ENCODE measurements at regions not wholly inside any gene's neighbourhood (a gene's known extent, or its start where the extent isn't known, plus 50 kb on each side); places are given as distances from the start of the nearest gene placed in this dataset.

DNA sequence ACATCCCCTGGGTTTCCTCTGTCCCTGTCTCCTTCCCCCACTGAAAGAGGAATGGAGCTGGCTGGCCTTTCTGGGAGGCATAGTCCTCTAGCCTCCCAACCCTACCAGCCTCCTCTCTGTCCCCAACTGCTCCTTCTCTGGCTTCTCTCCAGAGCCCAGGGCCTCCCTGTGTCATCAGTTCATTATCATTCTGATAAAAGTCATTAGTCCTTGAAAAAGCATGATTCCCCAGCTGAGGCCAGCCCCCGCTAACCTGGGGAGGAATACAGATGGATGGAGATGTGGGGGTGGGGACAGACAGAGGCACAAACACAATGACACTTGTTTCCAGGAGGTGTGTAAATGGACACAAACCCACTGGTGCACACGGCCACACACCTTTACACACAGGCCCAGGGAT lies 73.6 kb upstream of the HSPA9 start:
- H3K9me3 ChIP-seq (ENCODE audit: low read length), result no peaks in the 10 kb centered on the region
- no TSS peak for BruUV-seq (replicated peaks)
- H3K9ac ChIP-seq (ENCODE audit: low read length), result no peak overlapping the region
- no peak overlapping the region for H3K4me3 ChIP-seq (ENCODE audit: low read length)
- no peaks in the 10 kb centered on the region for H4K20me1 ChIP-seq (ENCODE audit: low read length)
- ATAC-seq, result no peak
- H3K36me3 ChIP-seq (ENCODE audit: low read depth, low read length), result no peaks in the 10 kb centered on the region
- H3K27ac ChIP-seq (ENCODE audit: low read length), result no peak overlapping the region
- CTCF ChIA-PET, result interaction anchor here (0.9 kb wide), 1 partner anchor 69 kb away, joined by 3 read pairs; no protein-coding TSS in a partner anchor
- no peaks in the 10 kb centered on the region for H3K79me2 ChIP-seq (ENCODE audit: low read length)
- no peak for DNase-seq
- H3F3A ChIP-seq (ENCODE audit: low read length, unreplicated experiment), result no peaks in the 10 kb centered on the region
- no peak overlapping the region for H2AFZ ChIP-seq (ENCODE audit: low read length)
- POLR2A ChIA-PET (ENCODE audit: unreplicated experiment), result no interaction called here
- intact Hi-C loops (cut with micrococcal nuclease), result no loop called here
- no peak overlapping the region for H3K4me2 ChIP-seq (ENCODE audit: low read length)
- H3K4me1 ChIP-seq (ENCODE audit: insufficient read depth, low read length), result no peaks in the 10 kb centered on the region
- TF ChIP-seq, protein P1, sequence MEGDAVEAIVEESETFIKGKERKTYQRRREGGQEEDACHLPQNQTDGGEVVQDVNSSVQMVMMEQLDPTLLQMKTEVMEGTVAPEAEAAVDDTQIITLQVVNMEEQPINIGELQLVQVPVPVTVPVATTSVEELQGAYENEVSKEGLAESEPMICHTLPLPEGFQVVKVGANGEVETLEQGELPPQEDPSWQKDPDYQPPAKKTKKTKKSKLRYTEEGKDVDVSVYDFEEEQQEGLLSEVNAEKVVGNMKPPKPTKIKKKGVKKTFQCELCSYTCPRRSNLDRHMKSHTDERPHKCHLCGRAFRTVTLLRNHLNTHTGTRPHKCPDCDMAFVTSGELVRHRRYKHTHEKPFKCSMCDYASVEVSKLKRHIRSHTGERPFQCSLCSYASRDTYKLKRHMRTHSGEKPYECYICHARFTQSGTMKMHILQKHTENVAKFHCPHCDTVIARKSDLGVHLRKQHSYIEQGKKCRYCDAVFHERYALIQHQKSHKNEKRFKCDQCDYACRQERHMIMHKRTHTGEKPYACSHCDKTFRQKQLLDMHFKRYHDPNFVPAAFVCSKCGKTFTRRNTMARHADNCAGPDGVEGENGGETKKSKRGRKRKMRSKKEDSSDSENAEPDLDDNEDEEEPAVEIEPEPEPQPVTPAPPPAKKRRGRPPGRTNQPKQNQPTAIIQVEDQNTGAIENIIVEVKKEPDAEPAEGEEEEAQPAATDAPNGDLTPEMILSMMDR (conservative IDR thresholded peaks at IDR 0.05; ENCODE audit: low read depth, low read length), result no peak
- no peak for TF ChIP-seq EZH2phosphoT487 (IDR thresholded peaks at IDR 0.05; ENCODE audit: borderline replicate concordance, low read length)
- TF ChIP-seq EZH2 (IDR thresholded peaks at IDR 0.05; ENCODE audit: low read length, unreplicated experiment), result no peak
- H3K9me2 ChIP-seq (replicated peaks; ENCODE audit: low read length), result no peaks in the 10 kb centered on the region
- H3K27me3 ChIP-seq (ENCODE audit: low read length), result peaks cover 7% of the 10 kb centered on the region; the same call in 1 of the 2 replicates

- intact Hi-C loops (cut with micrococcal nuclease), result no loop called here
- ATAC-seq, result no peak
- CTCF ChIA-PET, result no interaction called here
- no peaks in the 10 kb centered on the region for H3K9me2 ChIP-seq (replicated peaks; ENCODE audit: low read length)
- no TSS peak for BruUV-seq (replicated peaks)
- POLR2A ChIA-PET (ENCODE audit: unreplicated experiment), result no interaction called here
- TF ChIP-seq EZH2phosphoT487 (IDR thresholded peaks at IDR 0.05; ENCODE audit: borderline replicate concordance, low read length) (no peak), EZH2 (IDR thresholded peaks at IDR 0.05; ENCODE audit: low read length, unreplicated experiment) (no peak)
- TF ChIP-seq, protein P1 (conservative IDR thresholded peaks at IDR 0.05; ENCODE audit: low read depth, low read length), result no peak
- H3K4me3 ChIP-seq (ENCODE audit: low read length), result no peak overlapping the region
- H3K9ac ChIP-seq (ENCODE audit: low read length), result no peak overlapping the region
- H3K9me3 ChIP-seq (ENCODE audit: low read length), result no peaks in the 10 kb centered on the region
- H3K79me2 ChIP-seq (ENCODE audit: low read length), result no peaks in the 10 kb centered on the region
- no peaks in the 10 kb centered on the region for H3K36me3 ChIP-seq (ENCODE audit: low read depth, low read length)
- H3K4me1 ChIP-seq (ENCODE audit: insufficient read depth, low read length), result no peaks in the 10 kb centered on the region
- no peaks in the 10 kb centered on the region for H4K20me1 ChIP-seq (ENCODE audit: low read length)
- H2AFZ ChIP-seq (ENCODE audit: low read length), result no peak overlapping the region
- peaks cover 7% of the 10 kb centered on the region; the same call in 1 of the 2 replicates for H3K27me3 ChIP-seq (ENCODE audit: low read length)
- H3K27ac ChIP-seq (ENCODE audit: low read length), result no peak overlapping the region
- H3F3A ChIP-seq (ENCODE audit: low read length, unreplicated experiment), result no peaks in the 10 kb centered on the region
- no peak overlapping the region for H3K4me2 ChIP-seq (ENCODE audit: low read length)
- DNase-seq, result no peak
Measured at GRCh38 chr5:138647794-138648410, 72.7 kb upstream of the HSPA9 start.

DNA sequence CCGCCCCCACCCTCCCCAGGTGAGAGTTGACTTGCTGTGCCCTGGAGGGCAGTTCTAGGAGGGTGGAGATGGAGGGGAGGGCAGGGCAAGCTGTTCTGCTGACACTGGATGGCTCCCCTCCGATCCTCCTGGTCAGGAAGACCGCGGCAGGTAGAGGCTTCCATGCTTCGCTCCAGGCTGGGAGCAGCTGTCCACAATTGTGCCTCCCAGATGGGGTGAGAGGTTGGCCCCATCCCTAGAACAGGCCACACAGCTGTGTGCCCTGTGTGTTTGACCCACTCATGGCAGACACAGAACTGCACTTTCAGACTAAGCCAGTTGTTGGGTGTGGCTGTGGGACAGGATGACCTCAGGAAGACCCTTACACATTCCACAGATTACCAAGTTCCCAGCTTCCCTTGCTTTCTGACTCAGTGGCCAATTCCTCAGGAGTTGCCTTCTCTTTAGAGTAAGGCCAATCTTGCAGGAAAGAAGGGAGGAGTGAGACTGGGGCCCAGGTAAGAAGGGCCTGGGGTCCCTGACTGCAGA lies 72.1 kb upstream of the HSPA9 start:
- no peak for DNase-seq
- H3K27me3 ChIP-seq (ENCODE audit: low read length), result peaks cover 7% of the 10 kb centered on the region; the same call in 1 of the 2 replicates
- no peaks in the 10 kb centered on the region for H3K79me2 ChIP-seq (ENCODE audit: low read length)
- no peak overlapping the region for H3K27ac ChIP-seq (ENCODE audit: low read length)
- no peaks in the 10 kb centered on the region for H3K36me3 ChIP-seq (ENCODE audit: low read depth, low read length)
- ATAC-seq, result no peak
- H4K20me1 ChIP-seq (ENCODE audit: low read length), result no peaks in the 10 kb centered on the region
- no peak overlapping the region for H3K4me2 ChIP-seq (ENCODE audit: low read length)
- H3K9me2 ChIP-seq (replicated peaks; ENCODE audit: low read length), result no peaks in the 10 kb centered on the region
- no peaks in the 10 kb centered on the region for H3F3A ChIP-seq (ENCODE audit: low read length, unreplicated experiment)
- no peak overlapping the region for H2AFZ ChIP-seq (ENCODE audit: low read length)
- no peaks in the 10 kb centered on the region for H3K9me3 ChIP-seq (ENCODE audit: low read length)
- no peak overlapping the region for H3K9ac ChIP-seq (ENCODE audit: low read length)
- BruUV-seq (replicated peaks), result no TSS peak
- ChIA-PET POLR2A (ENCODE audit: unreplicated experiment) (no interaction called here), CTCF (no interaction called here)
- intact Hi-C loops (cut with micrococcal nuclease), result no loop called here
- TF ChIP-seq, protein P1 (conservative IDR thresholded peaks at IDR 0.05; ENCODE audit: low read depth, low read length), result no peak
- TF ChIP-seq EZH2 (IDR thresholded peaks at IDR 0.05; ENCODE audit: low read length, unreplicated experiment), result no peak
- TF ChIP-seq EZH2phosphoT487 (IDR thresholded peaks at IDR 0.05; ENCODE audit: borderline replicate concordance, low read length), result no peak
- no peaks in the 10 kb centered on the region for H3K4me1 ChIP-seq (ENCODE audit: insufficient read depth, low read length)
- H3K4me3 ChIP-seq (ENCODE audit: low read length), result no peak overlapping the region

Data from PC-3 (cell line).